EL (cell line): ENCODE measurements at regions not wholly inside any gene's neighbourhood (a gene's known extent, or its start where the extent isn't known, plus 50 kb on each side); places are given as distances from the start of the nearest gene placed in this dataset.

Experiments used
- DNase-seq: peaks from one replicate; pipeline ENCODE4 v3.0.0-alpha.2; 2016

DNA sequence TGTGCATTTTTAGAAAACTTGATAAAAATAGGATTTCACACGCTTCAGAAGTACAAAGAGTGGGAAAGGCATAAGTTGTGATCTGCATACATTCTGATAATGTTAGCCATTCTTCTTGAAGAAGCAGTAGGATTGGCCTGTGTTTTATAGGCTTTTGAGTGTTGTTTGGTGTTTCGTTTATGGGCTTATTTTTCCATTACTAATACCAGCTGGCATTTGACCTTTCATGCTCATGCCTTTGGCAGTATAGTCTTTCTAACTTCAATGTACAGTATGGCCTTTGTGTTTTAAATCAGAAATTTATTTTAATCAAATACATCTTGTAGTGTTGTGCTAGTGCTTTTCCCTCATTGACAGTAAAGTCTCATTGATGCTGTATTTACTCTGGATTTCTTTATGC, 51.5 kb upstream of the SLC4A4 start:
- peak; percentile 66 for DNase-seq

GRCh38 chr4:71288875-71289274, 49.9 kb upstream of the SLC4A4 start:
- no peak for DNase-seq
